ENCODE measurements at regions not wholly inside any gene's neighbourhood (a gene's known extent, or its start where the extent isn't known, plus 50 kb on each side); places are given as distances from the start of the nearest gene placed in this dataset.
"Not testable (repeated sequence)": the region's sequence is repeated elsewhere in the genome, so short reads cannot be mapped to it uniquely, and the experiment has no call there.

GRCh38 chr5:72702881-72703434 is 113.5 kb upstream of the TNPO1 start:
- Histone ChIP-seq H3K36me3 (no peaks in the 10 kb centered on the region), H3K4me3 (no peak overlapping the region), H3K27me3 (ENCODE audit: low read depth) (no peaks in the 10 kb centered on the region), H3K9me3 (replicated peaks) (peaks cover 5% of the 10 kb centered on the region), H3K27ac (replicated peaks) (no peak overlapping the region), H3K4me1 (no peaks in the 10 kb centered on the region)
- no peak for DNase-seq
- no peak for TF ChIP-seq CTCF (IDR thresholded peaks at IDR 0.05; ENCODE audit: borderline replicate concordance)
- intact Hi-C loops (cut with micrococcal nuclease), result no loop called here

- H3K36me3 ChIP-seq; H3K4me1 ChIP-seq; H3K27me3 ChIP-seq (ENCODE audit: low read depth); intact Hi-C loops (cut with micrococcal nuclease); H3K9me3 ChIP-seq (replicated peaks); DNase-seq; H3K4me3 ChIP-seq; H3K27ac ChIP-seq (replicated peaks): not testable (repeated sequence)
These were observed 114.4 kb upstream of the TNPO1 start for GRCh38 chr5:72702105-72702504.

- intact Hi-C loops (cut with micrococcal nuclease), result no loop called here
- Histone ChIP-seq H3K4me3 (no peak overlapping the region), H3K36me3 (no peaks in the 10 kb centered on the region), H3K4me1 (no peaks in the 10 kb centered on the region), H3K27me3 (ENCODE audit: low read depth) (peaks cover 6% of the 10 kb centered on the region), H3K9me3 (replicated peaks) (peaks cover 5% of the 10 kb centered on the region), H3K27ac (replicated peaks) (no peak overlapping the region)
- no peak for DNase-seq
- TF ChIP-seq CTCF (IDR thresholded peaks at IDR 0.05; ENCODE audit: borderline replicate concordance), result no peak
These were observed 118.0 kb upstream of the TNPO1 start for GRCh38 chr5:72698481-72698880.

GRCh38 chr5:72697622-72698021 is 118.8 kb upstream of the TNPO1 start:
- no peaks in the 10 kb centered on the region for H3K36me3 ChIP-seq
- no peak for TF ChIP-seq CTCF (IDR thresholded peaks at IDR 0.05; ENCODE audit: borderline replicate concordance)
- no peak overlapping the region for H3K27ac ChIP-seq (replicated peaks)
- DNase-seq, result no peak
- H3K4me1 ChIP-seq, result no peaks in the 10 kb centered on the region
- H3K27me3 ChIP-seq (ENCODE audit: low read depth), result peaks cover 6% of the 10 kb centered on the region
- H3K9me3 ChIP-seq (replicated peaks), result peaks cover 5% of the 10 kb centered on the region
- no peak overlapping the region for H3K4me3 ChIP-seq
- intact Hi-C loops (cut with micrococcal nuclease), result no loop called here

GRCh38 chr5:72695659-72696058 is 120.8 kb upstream of the TNPO1 start:
- Histone ChIP-seq H3K36me3 (no peaks in the 10 kb centered on the region), H3K4me3 (no peak overlapping the region), H3K27me3 (ENCODE audit: low read depth) (peaks cover 16% of the 10 kb centered on the region), H3K27ac (replicated peaks) (no peak overlapping the region), H3K4me1 (no peaks in the 10 kb centered on the region), H3K9me3 (replicated peaks) (no peaks in the 10 kb centered on the region)
- no peak for TF ChIP-seq CTCF (IDR thresholded peaks at IDR 0.05; ENCODE audit: borderline replicate concordance)
- no peak for DNase-seq
- intact Hi-C loops (cut with micrococcal nuclease), result no loop called here

GRCh38 chr5:72694856-72695255 is 121.6 kb upstream of the TNPO1 start:
- TF ChIP-seq CTCF (IDR thresholded peaks at IDR 0.05; ENCODE audit: borderline replicate concordance), result no peak
- H3K36me3 ChIP-seq, result no peaks in the 10 kb centered on the region
- H3K27me3 ChIP-seq (ENCODE audit: low read depth), result peaks cover 24% of the 10 kb centered on the region
- no peaks in the 10 kb centered on the region for H3K9me3 ChIP-seq (replicated peaks)
- DNase-seq, result no peak
- H3K4me3 ChIP-seq, result no peak overlapping the region
- no peak overlapping the region for H3K27ac ChIP-seq (replicated peaks)
- intact Hi-C loops (cut with micrococcal nuclease), result no loop called here
- no peaks in the 10 kb centered on the region for H3K4me1 ChIP-seq
